Ovary (tissue), 7 donors: ENCODE measurements at regions not wholly inside any gene's neighbourhood (a gene's known extent, or its start where the extent isn't known, plus 50 kb on each side); places are given as distances from the start of the nearest gene placed in this dataset.
A peak's percentile ranks its signal among the peaks of the same experiment; 100 is the strongest.

ENCODE experiments used
- DNase-seq, 5 donors: peaks; one replicate each; pipeline ENCODE4 v3.0.0-alpha.2; 2019 to 2020
- H3K27ac ChIP-seq, 2 donors: fragments of 200-600 bp; one replicate each; pipeline versions ENCODE4 v1.5.1 to v1.8.0; 2019 to 2022
- H3K27me3 ChIP-seq: fragments of 200-600 bp; one replicate; pipeline ENCODE4 v1.8.0; 2022
- H3K36me3 ChIP-seq: fragments of 200-600 bp; sonication (generic); one replicate; pipeline ENCODE4 v1.5.1; 2019
- H3K4me1 ChIP-seq: one replicate; pipeline ENCODE4 v1.8.1; 2013; ENCODE audit warnings: mild to moderate bottlenecking, moderate library complexity; ENCODE audit not compliant: insufficient read depth
- H3K4me3 ChIP-seq: fragments of 200-600 bp; sonication (generic); one replicate; pipeline ENCODE4 v1.5.1; 2017
- H3K9me3 ChIP-seq, 2 donors: fragments of 200-600 bp in 1 of 2; sonication (generic) in 1 of 2; one replicate each; pipeline versions ENCODE4 v1.5.1 to v1.8.1; 2013 to 2019; ENCODE audit warnings: mild to moderate bottlenecking in 1 of 2, moderate library complexity in 1 of 2
- EP300 ChIP-seq: sonication (generic); formaldehyde crosslinking; IDR thresholded peaks from one replicate; pipeline ENCODE4 v1.6.1; 2017; ENCODE audit warnings: antibody characterized with exemption
- POLR2A ChIP-seq: fragments of 450-650 bp; IDR thresholded peaks from one replicate; pipeline ENCODE4 v1.6.1; 2017; ENCODE audit warnings: antibody characterized with exemption, mild to moderate bottlenecking, moderate library complexity
- WGBS, 3 donors: extraction: QIAGEN DNeasy Blood & Tissue Kit in 1 of 3; methylation state at CpG; one replicate each; pipeline versions ENCODE4 v1.1.5 to v1.1.7; 2013 to 2017; 5-methylcytosine and 5-hydroxymethylcytosine counted together
- intact Hi-C, 4 donors: fragments of 100-400 bp; cut with DNase I; formaldehyde crosslinking; loops; one replicate each; pipeline versions ENCODE4 v1.11.0 to v1.15.1; 2022 to 2023
- TF ChIP-seq, protein P1 (sequence below), 3 donors: fragments of 450-650 bp in 2 of 3; fragments of 200-600 bp in 1 of 3; IDR thresholded peaks; one replicate each; pipeline versions ENCODE4 v1.5.1 to v1.8.0; 2016 to 2022; ENCODE audit warnings: antibody characterized with exemption in 3 of 3, mild to moderate bottlenecking in 1 of 3
- donor health status: DM: no; HTN: no; CAD: no; lungs with moderate emphysema.
- donor health status: DM: no; HTN: no; CAD: no.
- donor health status: Bipolar disorder and iron deficiency.
- donor health status: DM: no; HTN: no; CAD: no.
- donor health status: DM: yes; HTN: yes; CAD: no.

DNA sequence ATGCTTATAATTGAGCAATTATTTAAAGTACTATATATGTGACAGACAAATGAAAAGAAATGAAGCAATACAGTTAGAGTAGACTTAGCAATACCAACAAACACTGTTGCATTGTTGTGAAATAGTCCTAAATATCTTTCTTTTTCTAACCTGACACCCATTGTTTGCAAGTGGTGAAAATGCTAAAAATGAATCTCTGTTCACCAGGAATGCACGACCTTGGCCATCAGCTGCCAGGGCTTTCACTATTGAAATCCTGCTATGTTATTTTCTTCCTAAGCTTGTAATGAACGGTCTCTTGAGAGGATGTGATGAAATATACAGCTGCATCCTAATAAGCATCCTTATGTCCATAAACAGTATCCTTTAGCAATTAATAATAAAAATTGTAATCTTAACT lies 136.2 kb upstream of the MGAT5 start:
- WGBS, 3 donors: 6 to 18% (median 11%) methylated on average over 2 of the region's 2 CpGs
- Histone ChIP-seq H3K4me1 (peaks cover 10% of the 10 kb centered on the region), H3K4me3 (no peak overlapping the region), H3K9me3 (no peaks in the 10 kb centered on the region), H3K36me3 (no peaks in the 10 kb centered on the region), H3K27ac (no peak overlapping the region), H3K27me3 (no peaks in the 10 kb centered on the region)
- intact Hi-C loops: loop anchor here in 3 of 4 donors (5.0 to 10.0 kb wide), 4 partner anchors 130 to 297 kb away; no protein-coding TSS in a partner anchor
- TF ChIP-seq, protein P1, sequence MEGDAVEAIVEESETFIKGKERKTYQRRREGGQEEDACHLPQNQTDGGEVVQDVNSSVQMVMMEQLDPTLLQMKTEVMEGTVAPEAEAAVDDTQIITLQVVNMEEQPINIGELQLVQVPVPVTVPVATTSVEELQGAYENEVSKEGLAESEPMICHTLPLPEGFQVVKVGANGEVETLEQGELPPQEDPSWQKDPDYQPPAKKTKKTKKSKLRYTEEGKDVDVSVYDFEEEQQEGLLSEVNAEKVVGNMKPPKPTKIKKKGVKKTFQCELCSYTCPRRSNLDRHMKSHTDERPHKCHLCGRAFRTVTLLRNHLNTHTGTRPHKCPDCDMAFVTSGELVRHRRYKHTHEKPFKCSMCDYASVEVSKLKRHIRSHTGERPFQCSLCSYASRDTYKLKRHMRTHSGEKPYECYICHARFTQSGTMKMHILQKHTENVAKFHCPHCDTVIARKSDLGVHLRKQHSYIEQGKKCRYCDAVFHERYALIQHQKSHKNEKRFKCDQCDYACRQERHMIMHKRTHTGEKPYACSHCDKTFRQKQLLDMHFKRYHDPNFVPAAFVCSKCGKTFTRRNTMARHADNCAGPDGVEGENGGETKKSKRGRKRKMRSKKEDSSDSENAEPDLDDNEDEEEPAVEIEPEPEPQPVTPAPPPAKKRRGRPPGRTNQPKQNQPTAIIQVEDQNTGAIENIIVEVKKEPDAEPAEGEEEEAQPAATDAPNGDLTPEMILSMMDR (IDR thresholded peaks at IDR 0.05): no peak
- TF ChIP-seq POLR2A: no peak
- TF ChIP-seq EP300: no peak
- DNase-seq: no peak

DNA sequence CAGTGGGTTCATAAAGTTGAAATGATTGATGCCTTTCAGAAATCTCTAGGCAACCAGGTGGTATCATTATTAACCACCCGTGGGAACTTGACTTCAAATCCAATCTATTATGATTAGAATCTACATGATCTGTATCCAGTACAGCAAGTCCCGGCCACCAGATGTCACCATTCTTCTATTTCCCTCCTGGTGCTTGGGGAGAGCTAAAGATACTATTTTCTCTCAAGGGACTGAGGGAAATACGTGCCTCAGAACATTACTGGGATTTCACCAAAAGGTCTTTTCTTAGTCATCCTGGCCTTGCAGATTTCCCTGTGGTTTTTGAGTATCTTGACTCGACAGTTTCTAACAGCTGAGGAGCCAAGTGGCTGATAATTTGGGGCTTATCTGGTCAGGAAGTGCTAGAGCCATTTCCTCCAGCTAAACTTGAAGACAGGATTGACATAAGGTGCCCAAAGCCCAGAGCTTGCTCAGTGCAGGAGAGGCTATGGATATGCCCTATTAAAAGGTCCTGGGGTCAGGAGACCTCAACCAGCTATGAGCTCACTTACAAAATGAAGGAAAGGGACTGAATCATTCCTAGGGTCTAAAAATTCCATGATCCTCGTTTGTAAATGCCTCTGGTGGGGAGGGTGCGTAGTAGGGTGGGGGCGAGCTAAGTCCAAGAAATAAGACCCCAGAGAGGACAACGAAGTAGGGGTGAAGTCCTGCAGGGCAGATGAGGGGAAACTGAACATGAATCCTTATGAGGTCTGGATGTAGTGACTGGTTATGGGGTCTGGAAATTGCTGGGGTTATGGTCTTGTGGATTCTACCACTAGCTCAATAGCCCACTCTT lies 135.4 kb upstream of the MGAT5 start:
- TF ChIP-seq EP300: no peak
- TF ChIP-seq, protein P1 (IDR thresholded peaks at IDR 0.05): peak; percentile 47 to 82 (median 75)
- H3K4me1 ChIP-seq: peaks cover 10% of the 10 kb centered on the region
- 24 to 30% (median 27%) methylated on average over 8 of the region's 8 CpGs for WGBS, 3 donors
- H3K36me3 ChIP-seq: no peaks in the 10 kb centered on the region
- H3K9me3 ChIP-seq: no peaks in the 10 kb centered on the region
- intact Hi-C loops: loop anchor here in 3 of 4 donors (5.0 to 10.0 kb wide), 4 partner anchors 129 to 296 kb away; no protein-coding TSS in a partner anchor
- no peaks in the 10 kb centered on the region for H3K27me3 ChIP-seq
- H3K27ac ChIP-seq: peak overlapping the region in 1 of 2 donors; percentile 25
- no peak overlapping the region for H3K4me3 ChIP-seq
- peak; percentile 76 to 87 (median 80) for DNase-seq

DNA sequence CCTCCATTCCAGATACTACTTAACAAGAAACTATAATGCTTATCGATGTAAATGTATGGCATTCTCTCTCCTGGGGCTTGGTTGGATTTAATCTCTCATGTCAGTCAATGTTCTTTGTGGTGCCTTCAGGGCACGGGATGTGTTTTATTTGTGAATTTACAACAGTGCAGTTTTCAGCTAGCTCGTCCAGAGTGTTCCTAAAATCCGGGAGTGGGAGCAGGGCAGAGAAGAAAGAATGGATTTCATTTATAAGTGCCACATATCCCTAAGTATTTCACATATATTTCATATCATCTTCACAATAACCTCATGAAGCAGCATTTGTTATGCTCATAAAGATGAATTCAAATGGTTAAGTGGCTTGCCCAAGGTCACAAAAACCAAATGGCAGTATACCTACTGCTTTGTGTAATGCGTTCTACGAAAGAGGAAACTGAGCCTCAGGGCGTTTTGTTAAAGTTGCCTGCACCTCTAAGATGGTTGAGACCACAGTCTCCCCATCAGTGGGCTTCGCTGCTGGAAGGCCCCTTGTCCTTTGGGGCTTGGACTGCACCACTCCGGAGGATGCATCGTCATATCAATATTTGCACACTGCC lies 134.7 kb upstream of the MGAT5 start:
- Histone ChIP-seq H3K27me3 (no peaks in the 10 kb centered on the region), H3K9me3 (no peaks in the 10 kb centered on the region), H3K27ac (peak overlapping the region in 1 of 2 donors; percentile 91), H3K4me1 (peaks cover 13% of the 10 kb centered on the region), H3K36me3 (no peaks in the 10 kb centered on the region), H3K4me3 (peak overlapping the region; percentile 66)
- intact Hi-C loops: loop anchor here in 3 of 4 donors (5.0 to 10.0 kb wide), 4 partner anchors 128 to 296 kb away; no protein-coding TSS in a partner anchor
- TF ChIP-seq EP300: no peak
- TF ChIP-seq POLR2A: no peak
- TF ChIP-seq, protein P1 (IDR thresholded peaks at IDR 0.05): no peak
- 29 to 37% (median 32%) methylated on average over 10 of the region's 10 CpGs for WGBS, 3 donors
- no peak for DNase-seq

DNA sequence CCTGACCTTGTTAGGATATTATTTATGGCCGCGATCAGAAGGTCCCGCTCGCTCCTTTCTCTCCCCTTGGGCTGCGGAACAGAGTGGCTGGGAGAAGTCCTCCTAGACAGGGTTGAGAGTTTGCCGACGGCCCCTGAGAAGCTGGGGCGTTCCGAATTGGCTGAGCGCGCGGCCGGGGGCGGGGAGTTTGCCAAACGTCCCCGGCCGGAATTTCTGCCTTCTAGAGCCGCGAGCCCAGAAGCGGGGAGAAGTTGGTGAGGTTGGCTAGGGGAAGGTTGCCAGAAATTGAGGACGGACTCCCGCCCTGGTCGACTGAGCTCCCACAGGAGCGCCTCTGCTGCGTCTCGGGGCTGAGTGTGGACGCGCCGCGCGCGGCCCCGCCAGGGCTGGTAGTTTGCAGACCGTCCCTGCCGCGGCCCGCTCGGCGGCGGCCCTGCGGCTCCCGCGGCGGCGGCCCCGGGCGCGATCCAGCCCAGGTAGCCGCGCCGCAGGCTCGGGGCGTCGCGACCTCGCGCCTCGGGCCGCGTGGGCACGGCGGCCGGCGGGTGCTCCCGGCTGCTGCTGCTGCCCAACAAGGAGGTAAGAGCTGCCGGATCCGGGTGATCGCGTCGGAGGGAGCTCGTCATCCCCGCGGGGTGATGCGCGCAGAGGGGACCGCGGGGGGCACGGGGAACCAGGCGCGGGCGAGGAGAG lies 134.0 kb upstream of the MGAT5 start:
- TF ChIP-seq EP300 (no peak), POLR2A (peak; percentile 36)
- TF ChIP-seq, protein P1 (IDR thresholded peaks at IDR 0.05): no peak
- 0 to 1% (median 1%) methylated on average over 40 to 81 of the region's 81 CpGs for WGBS, 3 donors
- no peaks in the 10 kb centered on the region for H3K9me3 ChIP-seq
- peak overlapping the region; percentile 90 to 91 for H3K27ac ChIP-seq
- H3K27me3 ChIP-seq: no peaks in the 10 kb centered on the region
- H3K4me3 ChIP-seq: peak overlapping the region; percentile 66
- no peaks in the 10 kb centered on the region for H3K36me3 ChIP-seq
- DNase-seq: peak; percentile 84 to 90 (median 86)
- intact Hi-C loops: loop anchor here (5.0 to 10.0 kb wide), 8 partner anchors 125 to 295 kb away; partner anchors contain the start of gene MGAT5 (in 1 of the 4)
- peaks cover 18% of the 10 kb centered on the region for H3K4me1 ChIP-seq
